Heart left ventricle (tissue), 16 donors: ENCODE measurements at regions not wholly inside any gene's neighbourhood (a gene's known extent, or its start where the extent isn't known, plus 50 kb on each side); places are given as distances from the start of the nearest gene placed in this dataset.
"Not testable (repeated sequence)": the region's sequence is repeated elsewhere in the genome, so short reads cannot be mapped to it uniquely, and the experiment has no call there.

Experiments used
- ATAC-seq, 4 donors: fragments of 200-7000 bp; cut with Tn5 transposase; one replicate each; pipeline ENCODE4 v1.9.1; 2020 to 2022; ENCODE audit warnings: moderate library complexity in 4 of 4, mild to moderate bottlenecking in 3 of 4, moderate number of reproducible peaks in 1 of 4
- DNase-seq, 5 donors: peaks; one replicate each; pipeline ENCODE4 v3.0.0-alpha.2; 2020
- H3K27ac ChIP-seq, 12 donors: fragments of 200-600 bp; sonication (generic) in 4 of 12; one replicate each; pipeline versions ENCODE4 v1.5.0 to v1.8.0; 2016 to 2022; ENCODE audit warnings: mild to moderate bottlenecking in 2 of 12
- H3K27me3 ChIP-seq, 9 donors: fragments of 200-600 bp; sonication (generic) in 2 of 9; one replicate each; pipeline versions ENCODE4 v1.5.1 to v1.8.0; 2016 to 2022; ENCODE audit warnings: mild to moderate bottlenecking in 3 of 9
- H3K36me3 ChIP-seq, 9 donors: fragments of 200-600 bp; sonication (generic) in 2 of 9; one replicate each; pipeline versions ENCODE4 v1.5.0 to v1.8.0; 2018 to 2022; ENCODE audit warnings: mild to moderate bottlenecking in 2 of 9
- H3K4me1 ChIP-seq, 12 donors: fragments of 200-600 bp; sonication (generic) in 4 of 12; one replicate each; pipeline versions ENCODE4 v1.5.0 to v1.8.0; 2016 to 2022; ENCODE audit warnings: mild to moderate bottlenecking in 3 of 12
- H3K4me3 ChIP-seq, 12 donors: fragments of 200-600 bp; sonication (generic) in 4 of 12; one replicate each; pipeline versions ENCODE4 v1.5.0 to v1.8.0; 2017 to 2022; ENCODE audit warnings: mild to moderate bottlenecking in 9 of 12, moderate library complexity in 4 of 12
- H3K9me3 ChIP-seq, 12 donors: fragments of 200-600 bp; sonication (generic) in 4 of 12; one replicate each; pipeline versions ENCODE4 v1.5.0 to v1.8.0; 2016 to 2022; ENCODE audit warnings: mild to moderate bottlenecking in 1 of 12
- CTCF ChIP-seq, 12 donors: fragments of 200-600 bp; sonication (generic) in 4 of 12; IDR thresholded peaks; one replicate each; pipeline versions ENCODE4 v1.5.0 to v1.8.0; 2018 to 2022; ENCODE audit warnings: antibody characterized with exemption in 12 of 12, mild to moderate bottlenecking in 5 of 12
- POLR2A ChIP-seq, 2 donors: fragments of 450-650 bp; IDR thresholded peaks; one replicate each; pipeline ENCODE4 v1.6.1; 2017; ENCODE audit warnings: antibody characterized with exemption in 2 of 2, mild to moderate bottlenecking in 2 of 2, moderate library complexity in 2 of 2
- WGBS, 4 donors: extraction: QIAGEN DNeasy Blood & Tissue Kit in 2 of 4; methylation state at CpG; one replicate each; pipeline versions ENCODE4 v1.1.5 to v1.1.7; 2013 to 2018; 5-methylcytosine and 5-hydroxymethylcytosine counted together
- intact Hi-C, 10 donors: fragments of 100-400 bp; cut with DNase I; formaldehyde crosslinking; loops; one replicate each; pipeline versions ENCODE4 v1.11.1 to v1.14.2; 2022
- donor health status: ischemic (EF 13 %, LVEDD 7.1; RV severe dilation, severe dysfunction).
- donor health status: healthy with polysubstance abuse.
- donor health status: DM: no; HTN: yes; CAD: no.
- donor health status: DM: no; HTN: no; CAD: no.
- donor health status: ischemic (EF 25% LVEDD 6.9; RV normal size, moderate dysfunction).
- donor health status: ischemic (EF 25% LVEDD 5.7; RV mildly dilated, moderate dysfunction).
- donor health status: healthy.
- donor health status: DM: yes; HTN: yes; CAD: no.
- donor health status: ischemic (EF 35%, LVEDD 5.7; RV mildly dilated, moderate dysfunction).
- donor health status: nonischemic (EF 11% LVEDD 7.7; RV severe dilation, severe dysfunction).
- donor health status: DM: yes; HTN: yes; CAD: no.
- donor health status: PGD.
- donor health status: ischemic (EF 29% LVEDD 5.4; RV normal size, mild dysfunction).
- donor health status: nonischemic (EF 23%, LVEDD 6.1; RV moderate dilation, normal function).

GRCh38 chr10:78096486-78096885 is 62.8 kb downstream of the RPS24 start:
- H3K4me1 ChIP-seq, H3K4me3 ChIP-seq, ATAC-seq, H3K36me3 ChIP-seq, H3K9me3 ChIP-seq, DNase-seq, H3K27me3 ChIP-seq, intact Hi-C loops, H3K27ac ChIP-seq: not testable (repeated sequence)
- 51 to 69% (median 60%) methylated on average over 5 to 8 of the region's 8 CpGs for WGBS, 4 donors

GRCh38 chr10:78102593-78102992 is 68.9 kb downstream of the RPS24 start:
- H3K36me3 ChIP-seq, intact Hi-C loops, H3K27ac ChIP-seq, H3K27me3 ChIP-seq, ATAC-seq, DNase-seq, H3K4me1 ChIP-seq, H3K4me3 ChIP-seq: not testable (repeated sequence)
- peaks cover 0 to 34% (median 2%) of the 10 kb centered on the region in 12 donors for H3K9me3 ChIP-seq
- 94 to 98% (median 95%) methylated on average over 2 of the region's 2 CpGs for WGBS, 4 donors

GRCh38 chr10:78109210-78109609 is 75.5 kb downstream of the RPS24 start:
- 22 to 33% (median 24%) methylated on average over 2 of the region's 2 CpGs for WGBS, 4 donors
- ATAC-seq (no peak), DNase-seq (no peak)
- Histone ChIP-seq H3K36me3 (no peaks in the 10 kb centered on the region), H3K27me3 (peaks cover 0 to 4% (median 0%) of the 10 kb centered on the region in 9 donors), H3K9me3 (peaks cover 0 to 10% (median 0%) of the 10 kb centered on the region in 12 donors), H3K4me1 (no peaks in the 10 kb centered on the region), H3K4me3 (no peak overlapping the region), H3K27ac (no peak overlapping the region)
- intact Hi-C loops: no loop called here
- TF ChIP-seq POLR2A (IDR thresholded peaks at IDR 0.05): no peak
- TF ChIP-seq CTCF (IDR thresholded peaks at IDR 0.05): no peak

- Histone ChIP-seq H3K4me3 (no peak overlapping the region), H3K27me3 (no peaks in the 10 kb centered on the region), H3K36me3 (no peaks in the 10 kb centered on the region), H3K27ac (no peak overlapping the region), H3K9me3 (no peaks in the 10 kb centered on the region), H3K4me1 (peaks cover 0 to 6% (median 0%) of the 10 kb centered on the region in 12 donors)
- WGBS, 4 donors: 51 to 60% (median 57%) methylated on average over 7 of the region's 7 CpGs
- no peak for ATAC-seq
- intact Hi-C loops: no loop called here
- TF ChIP-seq CTCF (IDR thresholded peaks at IDR 0.05): no peak
- no peak for TF ChIP-seq POLR2A (IDR thresholded peaks at IDR 0.05)
- DNase-seq: no peak
Observed at GRCh38 chr10:78115135-78115853, 81.6 kb downstream of the RPS24 start.

- Histone ChIP-seq H3K36me3 (no peaks in the 10 kb centered on the region), H3K27ac (no peak overlapping the region), H3K4me1 (peaks cover 0 to 6% (median 0%) of the 10 kb centered on the region in 12 donors), H3K27me3 (no peaks in the 10 kb centered on the region), H3K9me3 (peaks cover 0 to 5% (median 0%) of the 10 kb centered on the region in 12 donors), H3K4me3 (no peak overlapping the region)
- TF ChIP-seq CTCF (IDR thresholded peaks at IDR 0.05): no peak
- TF ChIP-seq POLR2A (IDR thresholded peaks at IDR 0.05): no peak
- no peak for ATAC-seq
- 82 to 93% (median 87%) methylated on average over 4 of the region's 4 CpGs for WGBS, 4 donors
- DNase-seq: no peak
- intact Hi-C loops: no loop called here
Observed at GRCh38 chr10:78116361-78116760, 82.7 kb downstream of the RPS24 start.
